CD14-positive monocyte (primary cell): ENCODE measurements at regions not wholly inside any gene's neighbourhood (a gene's known extent, or its start where the extent isn't known, plus 50 kb on each side); places are given as distances from the start of the nearest gene placed in this dataset.

Experiments used
- DNase-seq, 3 donors: peaks; one replicate each; pipeline ENCODE4 v3.0.0-alpha.2; 2011 to 2022
- H2AFZ ChIP-seq: 2 replicates; pipeline ENCODE4 v1.6.0; 2012; ENCODE audit warnings: mild to moderate bottlenecking, low read depth, low read length, inconsistent platforms; ENCODE audit not compliant: insufficient read depth, poor library complexity, severe bottlenecking
- H3K27ac ChIP-seq, 2 donors: 1 replicate in 1 of 2; 2 replicates in 1 of 2; pipeline ENCODE4 v1.5.1; 2012 to 2013; ENCODE audit warnings: low read length in 2 of 2, control low read depth in 1 of 2, inconsistent platforms in 1 of 2, low read depth in 1 of 2, mild to moderate bottlenecking in 1 of 2
- H3K27me3 ChIP-seq, 2 donors: one replicate each; pipeline versions ENCODE4 v1.6.0 to v1.6.1; 2011 to 2013; ENCODE audit warnings: low read length in 2 of 2; ENCODE audit not compliant: control insufficient read depth in 2 of 2, insufficient read depth in 2 of 2
- H3K36me3 ChIP-seq, 2 donors: replicated peaks in 1 of 2; 1 replicate in 1 of 2; 2 replicates in 1 of 2; pipeline versions ENCODE4 v1.5.1 to v1.6.1; 2012 to 2013; ENCODE audit warnings: low read length in 2 of 2, control low read depth in 1 of 2, inconsistent platforms in 1 of 2, mild to moderate bottlenecking in 1 of 2; ENCODE audit not compliant: insufficient read depth in 2 of 2, control insufficient read depth in 1 of 2
- H3K4me1 ChIP-seq, 2 donors: 1 replicate in 1 of 2; 2 replicates in 1 of 2; pipeline versions ENCODE4 v1.5.1 to v1.6.1; 2012 to 2013; ENCODE audit warnings: low read length in 2 of 2, control low read depth in 1 of 2, inconsistent platforms in 1 of 2, mild to moderate bottlenecking in 1 of 2, moderate library complexity in 1 of 2; ENCODE audit not compliant: insufficient read depth in 2 of 2, control insufficient read depth in 1 of 2
- H3K4me2 ChIP-seq: replicated peaks from 2 replicates; pipeline ENCODE3; 2012; ENCODE audit warnings: low read length, moderate library complexity, mild to moderate bottlenecking; ENCODE audit not compliant: poor library complexity, severe bottlenecking; ENCODE audit errors: extremely low read depth
- H3K4me3 ChIP-seq, 3 experiments: fragments of 200-600 bp in 1 of 3; sonication (generic) in 1 of 3; replicated peaks in 1 of 3; 1 replicate in 2 of 3; 2 replicates in 1 of 3; pipeline ENCODE4 v1.5.1; 2011 to 2013; ENCODE audit warnings: low read length in 3 of 3, mild to moderate bottlenecking in 3 of 3, control low read depth in 2 of 3, low read depth in 2 of 3, inconsistent platforms in 1 of 3, moderate library complexity in 1 of 3
- H3K79me2 ChIP-seq: 2 replicates; pipeline ENCODE4 v1.6.0; 2012; ENCODE audit warnings: mild to moderate bottlenecking, control low read depth, inconsistent platforms, low read length, moderate library complexity; ENCODE audit not compliant: insufficient read depth
- H3K9ac ChIP-seq: 2 replicates; pipeline ENCODE4 v1.6.0; 2017; ENCODE audit warnings: low read length, mild to moderate bottlenecking; ENCODE audit not compliant: insufficient read depth, poor library complexity, severe bottlenecking
- H3K9me3 ChIP-seq, 2 donors: replicated peaks in 1 of 2; 1 replicate in 1 of 2; 2 replicates in 1 of 2; pipeline versions ENCODE4 v1.5.1 to v1.6.1; 2012 to 2013; ENCODE audit warnings: low read length in 2 of 2, control low read depth in 1 of 2; ENCODE audit not compliant: control insufficient read depth in 1 of 2, insufficient read depth in 1 of 2
- H4K20me1 ChIP-seq: 2 replicates; pipeline ENCODE4 v1.6.0; 2012; ENCODE audit warnings: mild to moderate bottlenecking, low read length, control low read depth, moderate library complexity; ENCODE audit not compliant: insufficient read depth
- H3K27ac Mint-ChIP-seq, 7 donors: one replicate each; pipeline ENCODE4 v1.8.0; 2020; ENCODE audit warnings: mild to moderate bottlenecking in 7 of 7, mixed read lengths in 7 of 7, moderate library complexity in 6 of 7, inconsistent platforms in 2 of 7
- H3K27me3 Mint-ChIP-seq, 3 donors: one replicate each; pipeline ENCODE4 v1.8.0; 2021 to 2022; ENCODE audit warnings: low read depth in 3 of 3, mild to moderate bottlenecking in 3 of 3, mixed read lengths in 3 of 3, moderate library complexity in 3 of 3, inconsistent platforms in 1 of 3
- H3K36me3 Mint-ChIP-seq, 2 donors: one replicate each; pipeline ENCODE4 v1.8.0; 2020; ENCODE audit warnings: mixed read lengths in 2 of 2, inconsistent platforms in 1 of 2, mild to moderate bottlenecking in 1 of 2
- H3K4me1 Mint-ChIP-seq: one replicate; pipeline ENCODE4 v1.8.0; 2020; ENCODE audit warnings: mild to moderate bottlenecking, mixed read lengths
- H3K4me3 Mint-ChIP-seq, 2 donors: one replicate each; pipeline ENCODE4 v1.8.0; 2020; ENCODE audit warnings: mild to moderate bottlenecking in 2 of 2, mixed read lengths in 2 of 2, moderate library complexity in 1 of 2
- H3K9me3 Mint-ChIP-seq, 7 donors: one replicate each; pipeline ENCODE4 v1.8.0; 2020 to 2022; ENCODE audit warnings: mixed read lengths in 7 of 7, mild to moderate bottlenecking in 6 of 7, moderate library complexity in 6 of 7, inconsistent platforms in 2 of 7
- CTCF ChIP-seq: fragments of 200-600 bp; IDR thresholded peaks from one replicate; pipeline ENCODE4 v1.8.0; 2022; ENCODE audit warnings: antibody characterized with exemption, mild to moderate bottlenecking
- WGBS: methylation state at CpG from one replicate; pipeline ENCODE4 v1.1.5; 2013; ENCODE audit warnings: missing lambda C conversion rate; ENCODE audit not compliant: insufficient coverage; 5-methylcytosine and 5-hydroxymethylcytosine counted together
- intact Hi-C, 2 donors: fragments of 100-400 bp; cut with micrococcal nuclease; formaldehyde crosslinking; loops; one replicate each; pipeline versions ENCODE4 v1.15.0 to v1.15.1; 2023

DNA sequence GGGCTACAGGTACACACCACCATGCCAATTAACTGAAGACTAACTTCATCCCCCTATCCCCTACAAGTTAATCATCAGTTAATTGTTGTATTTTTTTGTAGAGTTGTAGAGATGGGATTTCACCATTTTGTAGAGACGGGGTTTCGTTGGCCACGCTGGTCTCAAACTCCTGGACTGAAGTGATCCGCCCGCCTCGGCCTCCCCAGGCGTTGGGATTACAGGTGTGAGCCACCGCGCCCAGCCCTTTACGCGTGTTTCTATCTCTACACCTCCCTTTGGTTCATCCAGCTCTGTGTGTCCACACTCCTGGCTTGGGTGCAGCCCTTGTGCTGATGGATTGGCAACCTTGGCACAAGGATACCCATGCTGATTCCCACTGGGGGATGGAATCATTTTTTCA lies 258.8 kb downstream of the FAM43A start:
- peaks cover 58% of the 10 kb centered on the region for H3K4me1 Mint-ChIP-seq
- TF ChIP-seq CTCF, result no peak
- peaks cover 0 to 3% (median 1%) of the 10 kb centered on the region in 3 donors for H3K27me3 Mint-ChIP-seq
- intact Hi-C loops, result loop anchor here in 1 of 2 donors (10.0 kb wide), 1 partner anchor 170 kb away; no protein-coding TSS in a partner anchor
- no peaks in the 10 kb centered on the region for H3K36me3 ChIP-seq
- no peaks in the 10 kb centered on the region for H3K79me2 ChIP-seq
- H3K4me3 Mint-ChIP-seq, result no peak overlapping the region
- H3K9me3 Mint-ChIP-seq, result peaks cover 5 to 14% (median 12%) of the 10 kb centered on the region in 7 donors
- H2AFZ ChIP-seq, result no peak overlapping the region
- 95% methylated on average over 11 of the region's 11 CpGs for WGBS
- H3K9me3 ChIP-seq, result peaks cover 10 to 12% of the 10 kb centered on the region in 2 donors
- no peaks in the 10 kb centered on the region for H4K20me1 ChIP-seq
- H3K27ac Mint-ChIP-seq, result no peak overlapping the region
- no peak for DNase-seq
- no peaks in the 10 kb centered on the region for H3K27me3 ChIP-seq
- H3K4me3 ChIP-seq, result no peak overlapping the region
- no peak overlapping the region for H3K9ac ChIP-seq
- H3K27ac ChIP-seq, result no peak overlapping the region
- H3K4me2 ChIP-seq, result no peak overlapping the region
- peaks cover 0 to 7% of the 10 kb centered on the region in 2 donors for H3K36me3 Mint-ChIP-seq
- peaks cover 48 to 59% of the 10 kb centered on the region in 2 donors for H3K4me1 ChIP-seq

DNA sequence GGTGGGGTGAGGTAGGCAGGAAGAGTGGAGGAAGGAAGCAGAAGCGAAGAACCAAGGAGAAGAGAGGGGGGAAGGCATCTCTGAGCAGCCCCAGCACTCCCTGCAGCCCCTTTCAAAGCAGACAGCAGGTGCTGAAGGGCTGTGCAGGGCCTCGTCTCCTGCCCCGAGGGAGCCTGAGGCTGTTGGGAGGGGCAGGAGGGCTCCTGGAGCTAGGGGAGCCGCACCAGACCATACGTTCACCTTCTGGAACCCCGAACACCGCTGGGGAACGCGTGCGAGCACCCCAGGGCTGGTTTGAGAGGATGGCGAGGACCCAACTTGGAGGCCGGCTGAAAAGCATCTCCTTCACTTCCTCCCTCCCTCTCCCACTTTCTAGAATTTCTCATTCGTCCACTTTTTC lies 259.8 kb downstream of the FAM43A start:
- Mint-ChIP-seq H3K36me3 (peaks cover 0 to 7% of the 10 kb centered on the region in 2 donors), H3K27me3 (peaks cover 0 to 3% (median 1%) of the 10 kb centered on the region in 3 donors), H3K4me3 (no peak overlapping the region), H3K9me3 (peaks cover 5 to 14% (median 12%) of the 10 kb centered on the region in 7 donors), H3K4me1 (peaks cover 50% of the 10 kb centered on the region), H3K27ac (peak overlapping the region in 4 of 7 donors; percentile 22 to 80 (median 72))
- H2AFZ ChIP-seq, result peak overlapping the region; percentile 60
- WGBS, result 82% methylated on average over 8 of the region's 13 CpGs
- no peak overlapping the region for H3K9ac ChIP-seq
- H3K79me2 ChIP-seq, result no peaks in the 10 kb centered on the region
- peak overlapping the region; percentile 14 for H3K4me2 ChIP-seq
- no peak overlapping the region for H3K27ac ChIP-seq
- no peaks in the 10 kb centered on the region for H4K20me1 ChIP-seq
- DNase-seq, result no peak
- no peaks in the 10 kb centered on the region for H3K27me3 ChIP-seq
- H3K4me3 ChIP-seq, result no peak overlapping the region
- peaks cover 10 to 12% of the 10 kb centered on the region in 2 donors for H3K9me3 ChIP-seq
- no peaks in the 10 kb centered on the region for H3K36me3 ChIP-seq
- no peak for TF ChIP-seq CTCF
- H3K4me1 ChIP-seq, result peaks cover 41 to 49% of the 10 kb centered on the region in 2 donors
- intact Hi-C loops, result loop anchor here in 1 of 2 donors (10.0 kb wide), 1 partner anchor 171 kb away; no protein-coding TSS in a partner anchor
